Posterior cingulate gyrus (tissue), 11 donors: ENCODE measurements at regions not wholly inside any gene's neighbourhood (a gene's known extent, or its start where the extent isn't known, plus 50 kb on each side); places are given as distances from the start of the nearest gene placed in this dataset.
"Not testable (repeated sequence)": the region's sequence is repeated elsewhere in the genome, so short reads cannot be mapped to it uniquely, and the experiment has no call there.

Experiments used
- DNase-seq, 10 donors: peaks; one replicate each; pipeline versions ENCODE4 v3.0.0 to v3.0.0-alpha.2; 2020 to 2021; ENCODE audit warnings: mixed read lengths in 3 of 10
- intact Hi-C: fragments of 100-400 bp; cut with DNase I; formaldehyde crosslinking; loops from one replicate; pipeline ENCODE4 v1.15.1; 2023

GRCh38 chr17:63282455-63282854 lies 163.7 kb downstream of the CYB561 start:
- intact Hi-C loops: no loop called here

GRCh38 chr17:63285551-63285950 lies 160.6 kb downstream of the CYB561 start:
- intact Hi-C loops: no loop called here
- DNase-seq: no peak

More at GRCh38 chr17:63282455-63282854, 163.7 kb downstream of the CYB561 start:
- no peak for DNase-seq

DNA sequence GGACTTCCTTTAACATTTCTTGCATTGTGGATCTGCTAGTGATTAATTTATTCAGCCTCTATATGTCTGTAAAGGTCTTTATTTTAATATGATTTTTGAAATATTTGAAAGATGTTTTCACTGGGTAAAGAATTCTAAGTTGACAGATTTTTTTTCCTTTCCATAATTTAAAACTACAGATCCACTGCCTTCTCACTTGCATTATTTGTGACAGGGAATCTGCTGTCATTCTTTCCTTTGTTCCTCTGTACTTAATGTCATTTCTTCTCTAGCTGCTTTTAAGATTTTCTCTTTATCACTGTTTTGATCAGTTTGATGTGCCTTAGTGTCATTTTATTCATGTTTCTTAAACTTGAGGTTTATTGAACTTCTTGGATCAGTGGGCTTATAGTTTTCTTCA lies 159.9 kb downstream of the CYB561 start:
- DNase-seq: no peak
- intact Hi-C loops: no loop called here

- DNase-seq, intact Hi-C loops: not testable (repeated sequence)
Measured at GRCh38 chr17:63287006-63287405, 159.1 kb downstream of the CYB561 start.

DNA sequence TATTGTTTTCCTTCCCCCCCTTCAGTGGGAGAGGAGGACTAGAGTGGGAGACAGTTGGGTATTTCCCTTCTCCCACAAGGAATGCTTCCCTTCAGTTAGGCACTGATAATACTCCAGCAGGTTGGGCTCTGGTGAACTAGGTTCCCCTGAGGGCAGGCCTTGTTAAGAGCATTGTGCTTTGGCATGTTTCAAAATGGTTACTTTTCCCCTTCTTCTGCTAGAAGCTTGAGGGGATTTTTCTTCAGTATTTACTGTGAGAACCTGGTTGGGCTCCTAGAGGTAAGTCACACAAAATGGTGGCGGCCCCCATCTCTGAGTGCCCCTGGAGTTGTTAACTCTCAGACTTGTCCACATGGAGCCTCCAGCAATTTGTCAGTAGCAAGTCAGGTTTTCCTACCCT lies 156.2 kb downstream of the CYB561 start:
- intact Hi-C loops: no loop called here
- no peak for DNase-seq

DNA sequence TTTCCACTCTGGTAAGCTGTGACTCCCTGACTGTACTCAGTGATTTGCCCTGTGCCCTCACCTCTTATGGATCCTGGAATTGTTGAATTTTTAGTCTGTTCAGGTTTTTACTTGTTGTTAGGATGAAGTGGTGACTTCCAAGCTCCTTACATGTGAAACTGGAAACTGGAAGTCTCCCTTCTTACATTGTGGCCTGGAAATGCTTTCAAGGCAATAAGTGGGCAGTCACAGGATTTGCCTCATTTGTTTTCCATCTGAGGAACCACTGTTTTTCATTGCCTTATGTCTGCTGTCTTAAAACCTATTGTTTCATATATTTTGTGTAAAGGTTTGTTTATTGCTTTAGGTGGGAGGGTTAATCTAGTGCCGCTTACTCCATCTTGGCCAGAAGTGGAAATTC lies 155.8 kb downstream of the CYB561 start:
- intact Hi-C loops: no loop called here
- no peak for DNase-seq

GRCh38 chr17:63290784-63291183 lies 155.3 kb downstream of the CYB561 start:
- DNase-seq: no peak
- intact Hi-C loops: no loop called here

DNA sequence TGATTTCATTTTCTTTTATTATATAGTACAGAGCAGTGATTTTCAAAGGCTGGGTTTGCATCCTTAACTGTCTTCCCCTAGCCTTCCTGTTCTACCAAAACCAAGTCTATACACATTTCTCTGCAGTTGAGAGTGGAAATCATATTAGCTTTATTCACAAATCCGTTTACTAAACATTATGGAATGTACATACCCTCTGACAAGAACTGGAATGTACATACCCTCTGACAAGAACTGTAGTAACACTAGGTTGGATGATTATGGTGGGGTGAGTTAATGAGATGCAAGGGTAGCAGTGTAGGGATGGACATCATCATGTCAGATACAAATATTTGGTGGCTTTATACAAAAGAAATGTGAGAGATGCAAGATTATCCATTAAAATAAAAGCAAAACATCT lies 154.8 kb downstream of the CYB561 start:
- intact Hi-C loops: no loop called here

GRCh38 chr17:63292421-63292820 lies 153.7 kb downstream of the CYB561 start:
- intact Hi-C loops: no loop called here
- DNase-seq: no peak

More for the DNA sequence above, 154.8 kb downstream of the CYB561 start:
- no peak for DNase-seq

DNA sequence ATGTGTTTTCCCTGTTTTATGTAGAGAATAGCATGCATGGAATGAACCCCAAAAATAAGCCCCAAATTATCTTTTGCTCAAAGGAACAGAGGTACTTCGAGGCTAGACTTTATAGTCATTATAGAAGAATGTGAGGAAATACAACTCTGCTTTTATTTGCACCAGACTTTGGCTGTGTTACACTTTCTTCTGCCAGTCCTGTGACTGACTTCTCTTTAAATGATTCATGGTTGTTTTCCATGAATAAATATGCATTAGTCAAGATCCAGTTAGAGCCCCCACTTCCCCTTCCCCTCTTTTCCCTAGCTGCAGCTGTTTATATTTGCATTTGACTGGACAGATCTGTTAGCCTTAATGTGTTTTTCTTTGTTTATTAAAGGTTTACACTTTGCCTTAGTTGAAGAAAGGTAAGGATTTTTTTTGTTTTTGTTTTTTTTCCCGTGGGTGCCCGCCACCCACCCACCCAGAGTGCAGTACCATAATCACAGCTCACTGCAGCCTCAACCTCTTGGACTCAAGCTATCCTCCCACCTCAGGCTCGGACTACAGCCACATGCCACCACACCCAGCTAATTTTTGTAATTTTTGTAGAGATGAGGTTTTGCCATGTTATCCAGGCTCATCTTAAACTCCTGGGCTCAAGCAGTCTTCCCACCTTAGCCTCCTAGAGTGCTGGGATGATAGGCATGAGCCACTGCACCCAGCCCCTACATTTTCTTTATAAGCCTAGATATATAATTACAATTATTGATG lies 152.6 kb downstream of the CYB561 start:
- intact Hi-C loops: no loop called here

DNA sequence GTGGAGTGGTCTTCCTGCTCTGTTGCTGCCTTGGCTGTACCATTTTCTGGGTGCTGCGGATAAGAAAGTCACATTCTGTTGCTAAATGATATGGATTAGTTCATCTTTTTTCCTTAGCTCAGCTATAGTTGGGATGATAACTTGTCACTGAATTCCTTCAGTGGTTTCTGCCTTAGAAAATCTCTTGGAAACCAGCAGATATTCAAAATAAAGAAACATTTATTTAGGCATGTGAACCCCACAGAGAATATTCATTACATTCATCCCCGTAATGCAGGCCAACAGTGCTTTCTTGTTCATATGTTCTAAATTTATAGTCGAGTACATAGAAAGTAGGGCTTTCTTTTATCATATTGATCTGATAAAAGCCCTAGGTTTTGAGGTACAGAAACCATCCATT lies 151.3 kb downstream of the CYB561 start:
- no peak for DNase-seq
- intact Hi-C loops: no loop called here

More for the DNA sequence above, 152.6 kb downstream of the CYB561 start:
- peak in 1 of 10 donors; percentile 48 for DNase-seq

GRCh38 chr17:63295288-63295687 lies 150.8 kb downstream of the CYB561 start:
- DNase-seq: no peak

GRCh38 chr17:63295839-63296590 lies 150.1 kb downstream of the CYB561 start:
- no peak for DNase-seq
- intact Hi-C loops: no loop called here

More at GRCh38 chr17:63295288-63295687, 150.8 kb downstream of the CYB561 start:
- intact Hi-C loops: no loop called here

- DNase-seq, intact Hi-C loops: not testable (repeated sequence)
Measured at GRCh38 chr17:63298916-63299315, 147.2 kb downstream of the CYB561 start.

DNA sequence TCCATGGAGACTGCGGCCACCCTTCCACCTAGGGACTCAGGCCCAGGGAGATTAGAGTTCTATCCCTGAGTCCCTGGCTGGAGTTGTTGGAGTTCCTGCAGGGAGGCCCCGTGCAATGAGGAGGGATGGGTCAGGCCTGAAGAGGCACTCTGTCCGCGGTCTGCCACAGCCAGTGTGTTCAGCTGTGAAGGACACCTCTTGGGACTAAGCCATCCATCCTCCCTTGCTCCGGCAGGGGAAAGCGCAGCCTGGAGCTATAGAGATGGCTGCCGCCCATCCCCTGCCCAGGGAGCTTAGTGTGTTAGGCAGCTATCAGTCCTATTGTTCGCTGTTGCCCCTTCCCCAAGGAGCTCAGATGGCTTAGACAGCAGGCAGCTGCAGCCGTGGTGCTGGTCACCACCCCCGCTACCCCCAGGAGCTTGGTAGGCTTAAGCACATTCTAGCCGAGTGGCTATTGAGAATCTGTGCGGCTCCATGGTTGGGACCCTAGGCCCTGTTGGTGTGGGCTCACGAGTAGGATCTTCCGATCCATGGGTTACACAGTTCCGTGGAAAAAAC lies 141.3 kb downstream of the CYB561 start:
- intact Hi-C loops: no loop called here
- peak in 1 of 10 donors; percentile 66 for DNase-seq

- intact Hi-C loops: no loop called here
- no peak for DNase-seq
Measured at GRCh38 chr17:63305857-63306256, 140.2 kb downstream of the CYB561 start.

DNA sequence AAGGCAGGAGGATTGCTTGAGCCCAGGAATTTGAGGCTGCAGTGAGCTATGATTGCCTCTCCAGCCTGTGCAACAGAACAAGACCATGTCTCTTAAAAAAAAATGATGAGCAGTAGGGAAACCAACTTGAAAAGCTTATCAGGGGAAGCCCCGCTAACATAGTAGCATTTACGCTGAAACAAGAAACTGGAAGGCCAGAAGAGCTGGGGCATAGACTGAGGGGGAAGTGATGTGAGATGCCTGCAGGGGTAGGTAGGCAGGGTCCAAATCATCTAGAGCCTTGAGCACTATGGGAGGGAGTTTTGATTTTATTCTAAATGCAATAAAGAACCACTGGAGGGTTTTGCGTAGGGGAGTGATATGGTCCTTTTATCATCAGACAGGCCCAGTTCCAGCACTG lies 139.3 kb downstream of the CYB561 start:
- DNase-seq: no peak
- intact Hi-C loops: no loop called here

GRCh38 chr17:63308272-63308671 lies 137.8 kb downstream of the CYB561 start:
- DNase-seq: no peak
- intact Hi-C loops: no loop called here

DNA sequence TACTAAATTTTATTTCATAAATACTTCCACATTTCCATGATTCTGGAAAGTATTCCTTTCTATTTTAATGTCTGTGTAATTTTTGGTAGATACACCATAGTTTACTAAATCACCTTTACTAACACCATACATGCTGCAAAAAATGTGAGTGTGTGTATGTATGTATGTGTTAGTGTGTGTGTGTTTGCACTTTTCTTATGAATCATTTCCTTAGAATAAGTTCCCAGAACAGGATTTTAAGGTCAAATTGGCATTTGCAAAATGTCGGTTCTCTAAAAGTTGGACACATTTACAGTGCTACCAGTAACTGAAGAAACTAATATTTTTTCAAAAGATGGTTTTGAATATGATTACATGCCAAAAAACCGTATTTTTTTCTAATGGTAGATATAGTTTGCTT lies 137.1 kb downstream of the CYB561 start:
- intact Hi-C loops: no loop called here
- no peak for DNase-seq

DNA sequence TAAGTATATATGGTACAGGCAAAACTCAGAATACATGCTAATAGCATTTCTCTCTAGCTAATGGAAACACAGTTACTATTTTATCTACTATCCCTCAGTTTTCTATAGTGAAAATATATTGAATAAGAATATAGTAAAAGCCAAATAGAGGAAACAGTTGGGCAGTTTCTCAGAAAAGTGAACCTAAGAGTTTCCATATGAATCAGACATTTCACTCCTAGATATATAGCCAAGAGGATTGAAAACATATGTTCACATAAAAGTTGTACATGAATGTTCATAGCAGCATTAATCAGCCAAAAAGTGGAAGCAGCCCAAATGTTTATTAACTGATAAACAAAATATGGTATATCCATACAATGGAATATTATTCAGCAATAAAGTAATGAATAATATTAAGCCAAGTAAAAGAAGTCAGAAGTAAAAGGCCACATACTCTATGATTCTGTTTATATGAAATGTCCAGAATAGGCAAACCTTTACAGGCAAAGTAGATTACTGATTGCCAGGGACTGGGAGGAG lies 134.6 kb downstream of the CYB561 start:
- DNase-seq: no peak
- intact Hi-C loops: no loop called here

- intact Hi-C loops: no loop called here
- no peak for DNase-seq
Measured at GRCh38 chr17:63314761-63315160, 131.3 kb downstream of the CYB561 start.
